Activated CD4-positive, alpha-beta T cell treated with anti-CD3 and anti-CD28 coated beads, Interleukin-2, amount 50 U/mL, for 24 hours (primary cell): ENCODE measurements at regions not wholly inside any gene's neighbourhood (a gene's known extent, or its start where the extent isn't known, plus 50 kb on each side); places are given as distances from the start of the nearest gene placed in this dataset.
"Not testable (repeated sequence)": the region's sequence is repeated elsewhere in the genome, so short reads cannot be mapped to it uniquely, and the experiment has no call there.

Experiments used
- DNase-seq, 2 donors: peaks; one replicate each; pipeline ENCODE4 v3.0.0-alpha.2; 2020; ENCODE audit warnings: low read depth in 1 of 2, low spot score in 1 of 2

- DNase-seq, result no peak
Observed at GRCh38 chr6:144667532-144668503, 382.7 kb downstream of the UTRN start.

GRCh38 chr6:144670259-144670658, 385.1 kb downstream of the UTRN start:
- DNase-seq, result not testable (repeated sequence)

GRCh38 chr6:144673807-144674206, 388.7 kb downstream of the UTRN start:
- no peak for DNase-seq

GRCh38 chr6:144675231-144675861, 390.2 kb downstream of the UTRN start:
- DNase-seq, result no peak

GRCh38 chr6:144676310-144676709, 391.2 kb downstream of the UTRN start:
- not testable (repeated sequence) for DNase-seq

- DNase-seq, result not testable (repeated sequence)
Observed at GRCh38 chr6:144677263-144677662, 392.1 kb downstream of the UTRN start.

- no peak for DNase-seq
Observed at GRCh38 chr6:144678844-144679243, 393.7 kb downstream of the UTRN start.

- DNase-seq, result no peak
Observed at GRCh38 chr6:144681334-144681733, 396.2 kb downstream of the UTRN start.

- DNase-seq, result no peak
Observed at GRCh38 chr6:144683216-144684070, 398.3 kb downstream of the UTRN start.

GRCh38 chr6:144688713-144689112, 403.6 kb downstream of the UTRN start:
- DNase-seq, result no peak

- DNase-seq, result no peak
Observed at GRCh38 chr6:144689503-144690040, 404.4 kb downstream of the UTRN start.

GRCh38 chr6:144690133-144690532, 405.0 kb downstream of the UTRN start:
- no peak for DNase-seq

- DNase-seq, result no peak
Observed at GRCh38 chr6:144690666-144691065, 405.5 kb downstream of the UTRN start.

- DNase-seq, result not testable (repeated sequence)
Observed at GRCh38 chr6:144692050-144692449, 406.9 kb downstream of the UTRN start.

- no peak for DNase-seq
Observed at GRCh38 chr6:144695858-144696533, 410.9 kb downstream of the UTRN start.

GRCh38 chr6:144696610-144697368, 411.7 kb downstream of the UTRN start:
- DNase-seq, result no peak

- DNase-seq, result no peak
Observed at GRCh38 chr6:144697369-144697760, 412.2 kb downstream of the UTRN start.

- no peak for DNase-seq
Observed at GRCh38 chr6:144697801-144698200, 412.7 kb downstream of the UTRN start.

- no peak for DNase-seq
Observed at GRCh38 chr6:144702781-144703180, 417.6 kb downstream of the UTRN start.

- DNase-seq, result no peak
Observed at GRCh38 chr6:144710207-144710606, 425.1 kb downstream of the UTRN start.
